ENCODE measurements at regions not wholly inside any gene's neighbourhood (a gene's known extent, or its start where the extent isn't known, plus 50 kb on each side); places are given as distances from the start of the nearest gene placed in this dataset.

GRCh38 chr10:131764929-131765328 lies 135.9 kb upstream of the PPP2R2D start:
- no peak for DNase-seq

- DNase-seq = no peak
Measured at GRCh38 chr10:131766096-131766495, 134.7 kb upstream of the PPP2R2D start.

- DNase-seq = no peak
Measured at GRCh38 chr10:131767716-131768115, 133.1 kb upstream of the PPP2R2D start.

GRCh38 chr10:131769571-131770410 lies 131.0 kb upstream of the PPP2R2D start:
- DNase-seq = no peak

- DNase-seq = no peak
Measured at GRCh38 chr10:131770946-131771633, 129.7 kb upstream of the PPP2R2D start.

- DNase-seq = no peak
Measured at GRCh38 chr10:131771634-131772358, 129.0 kb upstream of the PPP2R2D start.

GRCh38 chr10:131772441-131772840 lies 128.4 kb upstream of the PPP2R2D start:
- no peak for DNase-seq

- no peak for DNase-seq
Measured at GRCh38 chr10:131773370-131774343, 127.2 kb upstream of the PPP2R2D start.

GRCh38 chr10:131774681-131775085 lies 126.1 kb upstream of the PPP2R2D start:
- DNase-seq = peak in 2 of 58 donors; percentile 5 to 16

- DNase-seq = no peak
Measured at GRCh38 chr10:131775433-131775832, 125.4 kb upstream of the PPP2R2D start.

- DNase-seq = no peak
Measured at GRCh38 chr10:131775833-131776232, 125.0 kb upstream of the PPP2R2D start.

GRCh38 chr10:131776496-131776895 lies 124.3 kb upstream of the PPP2R2D start:
- DNase-seq = no peak

GRCh38 chr10:131777162-131777561 lies 123.6 kb upstream of the PPP2R2D start:
- no peak for DNase-seq

GRCh38 chr10:131777921-131778320 lies 122.9 kb upstream of the PPP2R2D start:
- no peak for DNase-seq

- no peak for DNase-seq
Measured at GRCh38 chr10:131778385-131778784, 122.4 kb upstream of the PPP2R2D start.

GRCh38 chr10:131778842-131779241 lies 122.0 kb upstream of the PPP2R2D start:
- no peak for DNase-seq

GRCh38 chr10:131779661-131780394 lies 121.0 kb upstream of the PPP2R2D start:
- no peak for DNase-seq

- no peak for DNase-seq
Measured at GRCh38 chr10:131781076-131781475, 119.7 kb upstream of the PPP2R2D start.

- no peak for DNase-seq
Measured at GRCh38 chr10:131781791-131782190, 119.0 kb upstream of the PPP2R2D start.
